GM23248 (cell line): ENCODE measurements at regions not wholly inside any gene's neighbourhood (a gene's known extent, or its start where the extent isn't known, plus 50 kb on each side); places are given as distances from the start of the nearest gene placed in this dataset.

Experiments
- EZH2 ChIP-seq: fragments of 200-600 bp; sonication (generic); IDR thresholded peaks from 2 replicates; pipeline ENCODE4 v1.6.1; 2018; ENCODE audit warnings: antibody characterized with exemption, mild to moderate bottlenecking; ENCODE audit not compliant: insufficient read depth, poor library complexity, severe bottlenecking
- EZH2phosphoT487 ChIP-seq: fragments of 200-600 bp; sonication (generic); IDR thresholded peaks from 2 replicates; pipeline ENCODE4 v1.6.1; 2018; ENCODE audit warnings: antibody characterized with exemption, moderate library complexity, mild to moderate bottlenecking, low read depth; ENCODE audit not compliant: insufficient read depth

GRCh38 chr14:62081951-62082350 is 319.7 kb downstream of the SNAPC1 start:
- TF ChIP-seq EZH2 (no peak), EZH2phosphoT487 (no peak)
